Upper lobe of left lung (tissue), 6 donors: ENCODE measurements at regions not wholly inside any gene's neighbourhood (a gene's known extent, or its start where the extent isn't known, plus 50 kb on each side); places are given as distances from the start of the nearest gene placed in this dataset.

Experiments used
- ATAC-seq, 2 donors: fragments of 200-7000 bp; cut with Tn5 transposase; one replicate each; pipeline ENCODE4 v1.9.1; 2022; ENCODE audit warnings: mild to moderate bottlenecking in 2 of 2, moderate library complexity in 2 of 2; ENCODE audit not compliant: low FRiP score in 2 of 2
- DNase-seq, 2 donors: peaks; one replicate each; pipeline ENCODE4 v3.0.0-alpha.2; 2019 to 2020
- H3K27ac ChIP-seq, 4 donors: fragments of 200-600 bp; sonication (generic); one replicate each; pipeline ENCODE4 v1.5.1; 2016 to 2019
- H3K27me3 ChIP-seq, 4 donors: fragments of 200-600 bp; sonication (generic); one replicate each; pipeline ENCODE4 v1.5.1; 2017 to 2019
- H3K36me3 ChIP-seq, 4 donors: fragments of 200-600 bp; sonication (generic); one replicate each; pipeline ENCODE4 v1.5.1; 2016 to 2019
- H3K4me1 ChIP-seq, 4 donors: fragments of 200-600 bp; sonication (generic); one replicate each; pipeline ENCODE4 v1.5.1; 2018 to 2019
- H3K4me3 ChIP-seq, 4 donors: fragments of 200-600 bp; sonication (generic); one replicate each; pipeline ENCODE4 v1.5.1; 2017 to 2019; ENCODE audit warnings: mild to moderate bottlenecking in 2 of 4, moderate library complexity in 1 of 4
- H3K9me3 ChIP-seq, 4 donors: fragments of 200-600 bp; sonication (generic); one replicate each; pipeline ENCODE4 v1.5.1; 2018 to 2019
- CTCF ChIP-seq, 6 experiments: fragments of 450-650 bp in 4 of 6; fragments of 200-600 bp in 2 of 6; sonication (generic) in 2 of 6; IDR thresholded peaks; one replicate each; pipeline ENCODE4 v1.5.1; 2016 to 2019; ENCODE audit warnings: antibody characterized with exemption in 6 of 6
- EP300 ChIP-seq, 4 donors: sonication (generic); formaldehyde crosslinking; IDR thresholded peaks; one replicate each; pipeline ENCODE4 v1.5.1; 2017; ENCODE audit warnings: antibody characterized with exemption in 4 of 4, control low read depth in 2 of 4
- POLR2A ChIP-seq, 4 donors: fragments of 450-650 bp; IDR thresholded peaks; one replicate each; pipeline ENCODE4 v1.5.1; 2016 to 2017; ENCODE audit warnings: antibody characterized with exemption in 4 of 4, mild to moderate bottlenecking in 2 of 4
- POLR2AphosphoS5 ChIP-seq, 2 donors: sonication (generic); formaldehyde crosslinking; IDR thresholded peaks; one replicate each; pipeline ENCODE4 v1.5.1; 2017; ENCODE audit warnings: antibody characterized with exemption in 2 of 2
- WGBS, 2 donors: methylation state at CpG; one replicate each; pipeline ENCODE4 v1.1.5; 2017 to 2018; 5-methylcytosine and 5-hydroxymethylcytosine counted together
- donor health status: DM: no; HTN: no; CAD: no; lungs with moderate emphysema.
- donor health status: DM: no; HTN: yes; CAD: no; lungs with severe emphysema.

GRCh38 chr5:136621743-136622142 lies 256.4 kb upstream of the TRPC7 start:
- H3K4me1 ChIP-seq = no peaks in the 10 kb centered on the region
- no peak overlapping the region for H3K27ac ChIP-seq
- no peaks in the 10 kb centered on the region for H3K27me3 ChIP-seq
- no peaks in the 10 kb centered on the region for H3K9me3 ChIP-seq
- H3K4me3 ChIP-seq = no peak overlapping the region
- ATAC-seq = no peak
- no peaks in the 10 kb centered on the region for H3K36me3 ChIP-seq
- WGBS, 2 donors = 51 to 52% methylated on average over 3 of the region's 3 CpGs
- DNase-seq = no peak
- TF ChIP-seq POLR2AphosphoS5 (IDR thresholded peaks at IDR 0.05) (no peak), EP300 (IDR thresholded peaks at IDR 0.05) (no peak), POLR2A (IDR thresholded peaks at IDR 0.05) (no peak), CTCF (IDR thresholded peaks at IDR 0.05) (no peak)

DNA sequence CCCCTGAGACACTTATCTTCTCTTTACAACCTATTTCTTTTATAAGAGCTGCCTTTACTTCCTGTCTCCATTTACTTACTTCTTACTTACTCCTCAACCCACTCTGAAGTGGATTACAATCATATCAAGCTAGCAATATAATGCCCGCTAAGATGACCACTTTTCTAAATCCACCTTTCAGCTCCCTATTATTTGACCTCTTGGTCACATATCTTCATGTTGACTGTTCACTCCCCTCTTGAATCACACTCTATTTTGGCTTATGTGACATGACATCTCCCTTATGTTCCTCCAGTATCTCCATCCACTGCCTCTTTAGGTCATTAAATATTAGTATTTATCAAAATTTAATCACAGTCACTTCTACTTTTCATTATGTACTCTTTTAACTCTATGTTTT lies 255.3 kb upstream of the TRPC7 start:
- DNase-seq (no peak), ATAC-seq (no peak)
- no peaks in the 10 kb centered on the region for H3K9me3 ChIP-seq
- no peak overlapping the region for H3K4me3 ChIP-seq
- H3K27me3 ChIP-seq = no peaks in the 10 kb centered on the region
- no peak for TF ChIP-seq EP300 (IDR thresholded peaks at IDR 0.05)
- no peak for TF ChIP-seq POLR2A (IDR thresholded peaks at IDR 0.05)
- TF ChIP-seq POLR2AphosphoS5 (IDR thresholded peaks at IDR 0.05) = no peak
- TF ChIP-seq CTCF (IDR thresholded peaks at IDR 0.05) = no peak
- no peaks in the 10 kb centered on the region for H3K4me1 ChIP-seq
- 92 to 94% methylated on average over 1 of the region's 1 CpG for WGBS, 2 donors
- no peaks in the 10 kb centered on the region for H3K36me3 ChIP-seq
- no peak overlapping the region for H3K27ac ChIP-seq

DNA sequence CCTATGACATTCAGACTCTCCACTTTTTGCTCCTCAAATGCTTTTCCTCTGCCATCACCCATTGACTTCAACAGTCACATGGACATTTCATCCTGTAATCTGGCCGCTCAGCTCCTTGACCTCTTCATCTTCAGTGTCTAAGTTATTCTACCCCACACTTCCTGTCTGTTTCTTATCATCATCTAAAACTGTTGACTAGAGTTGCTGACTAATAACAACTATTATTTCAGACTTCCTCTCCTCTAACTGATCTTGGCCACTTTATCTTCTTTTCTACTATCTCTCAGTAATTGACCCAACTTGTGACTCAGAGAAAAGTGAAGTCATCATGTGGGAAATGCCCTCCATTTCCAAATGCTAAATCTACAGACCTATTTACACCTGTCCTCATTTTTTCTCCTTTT lies 254.7 kb upstream of the TRPC7 start:
- Histone ChIP-seq H3K9me3 (no peaks in the 10 kb centered on the region), H3K4me3 (no peak overlapping the region), H3K4me1 (no peaks in the 10 kb centered on the region), H3K27ac (no peak overlapping the region), H3K36me3 (no peaks in the 10 kb centered on the region), H3K27me3 (no peaks in the 10 kb centered on the region)
- TF ChIP-seq EP300 (IDR thresholded peaks at IDR 0.05) (no peak), POLR2AphosphoS5 (IDR thresholded peaks at IDR 0.05) (no peak), CTCF (IDR thresholded peaks at IDR 0.05) (no peak), POLR2A (IDR thresholded peaks at IDR 0.05) (no peak)
- ATAC-seq = no peak
- no peak for DNase-seq
- WGBS, 2 donors = 24 to 35% methylated on average over 1 of the region's 1 CpG

DNA sequence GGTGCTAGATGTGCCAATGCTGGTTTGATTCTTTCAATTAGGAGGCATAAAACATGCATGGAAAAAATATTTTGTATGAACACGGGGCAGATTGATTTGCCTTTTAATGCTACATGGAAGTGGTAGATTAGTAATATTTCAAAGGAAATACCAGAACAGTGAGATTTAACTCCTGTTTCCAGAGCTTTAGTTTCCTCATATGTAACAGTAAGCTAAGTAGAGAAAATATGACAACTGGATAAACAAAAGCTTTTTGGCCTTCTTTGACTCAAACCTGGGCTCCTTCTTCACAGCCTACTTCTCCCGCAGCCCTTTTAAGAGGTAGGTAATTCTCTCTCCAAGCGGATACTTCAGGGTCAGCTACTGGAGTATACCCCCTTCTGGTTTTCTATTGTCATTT lies 254.2 kb upstream of the TRPC7 start:
- H3K4me3 ChIP-seq = no peak overlapping the region
- ATAC-seq (no peak), DNase-seq (no peak)
- no peaks in the 10 kb centered on the region for H3K36me3 ChIP-seq
- no peaks in the 10 kb centered on the region for H3K27me3 ChIP-seq
- H3K27ac ChIP-seq = no peak overlapping the region
- WGBS, 2 donors = 80 to 88% methylated on average over 3 of the region's 3 CpGs
- H3K4me1 ChIP-seq = no peaks in the 10 kb centered on the region
- no peak for TF ChIP-seq POLR2A (IDR thresholded peaks at IDR 0.05)
- no peak for TF ChIP-seq CTCF (IDR thresholded peaks at IDR 0.05)
- TF ChIP-seq EP300 (IDR thresholded peaks at IDR 0.05) = no peak
- no peak for TF ChIP-seq POLR2AphosphoS5 (IDR thresholded peaks at IDR 0.05)
- no peaks in the 10 kb centered on the region for H3K9me3 ChIP-seq

DNA sequence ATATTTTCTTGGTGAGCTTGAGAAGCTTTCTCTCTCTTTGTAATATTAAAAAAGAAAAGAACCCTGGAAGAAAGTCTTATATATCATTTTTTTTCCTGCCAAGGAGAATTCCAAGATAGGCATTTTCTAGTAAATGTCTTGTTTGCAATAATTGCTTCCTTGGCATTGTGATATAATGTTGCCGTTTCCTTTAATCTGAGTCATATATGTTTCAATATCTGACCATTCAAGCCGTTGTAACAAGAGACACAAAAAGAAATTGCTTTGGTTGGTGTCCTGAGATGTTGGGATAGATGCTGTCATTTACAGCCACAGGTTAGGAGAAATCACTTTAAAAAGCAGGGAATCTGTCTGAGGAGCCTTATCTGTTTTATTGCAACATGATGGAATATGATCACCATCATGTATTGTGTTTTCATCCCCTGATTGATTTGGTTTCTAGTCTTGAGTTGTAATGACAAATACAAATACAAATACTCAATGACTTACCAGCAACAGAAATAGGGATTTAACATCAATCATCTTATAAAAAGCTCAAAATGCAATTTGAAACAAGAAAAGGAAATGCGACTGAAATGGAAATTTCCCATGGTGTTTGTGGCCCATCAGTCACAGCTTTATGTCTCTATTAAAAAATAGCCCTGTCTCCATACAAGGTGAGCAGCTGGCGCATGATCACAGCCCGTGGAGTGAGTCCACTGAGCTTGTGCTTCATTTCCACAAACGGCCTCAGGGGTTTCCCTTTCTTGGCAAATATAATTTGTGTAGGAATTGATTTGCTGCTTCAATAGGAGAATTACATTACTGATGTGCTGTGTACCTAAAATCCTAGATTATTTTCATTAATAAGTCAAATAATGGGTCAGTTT lies 250.1 kb upstream of the TRPC7 start:
- WGBS, 2 donors = 69 to 79% methylated on average over 6 of the region's 6 CpGs
- Histone ChIP-seq H3K9me3 (peaks cover 0 to 3% (median 0%) of the 10 kb centered on the region in 4 donors), H3K4me1 (no peaks in the 10 kb centered on the region), H3K27me3 (no peaks in the 10 kb centered on the region), H3K4me3 (no peak overlapping the region), H3K27ac (no peak overlapping the region), H3K36me3 (no peaks in the 10 kb centered on the region)
- ATAC-seq (no peak), DNase-seq (no peak)
- TF ChIP-seq POLR2A (IDR thresholded peaks at IDR 0.05) (no peak), POLR2AphosphoS5 (IDR thresholded peaks at IDR 0.05) (no peak), CTCF (IDR thresholded peaks at IDR 0.05) (no peak), EP300 (IDR thresholded peaks at IDR 0.05) (no peak)
